Immature natural killer cell (primary cell): ENCODE measurements at regions not wholly inside any gene's neighbourhood (a gene's known extent, or its start where the extent isn't known, plus 50 kb on each side); places are given as distances from the start of the nearest gene placed in this dataset.
A peak's percentile ranks its signal among the peaks of the same experiment; 100 is the strongest.
"Not testable (repeated sequence)": the region's sequence is repeated elsewhere in the genome, so short reads cannot be mapped to it uniquely, and the experiment has no call there.

Source experiments
- DNase-seq, 3 donors: peaks; one replicate each; pipeline ENCODE4 v3.0.0; 2022; ENCODE audit warnings: mixed read lengths in 1 of 3
- H3K27ac Mint-ChIP-seq, 6 donors: one replicate each; pipeline ENCODE4 v1.8.0; 2020; ENCODE audit warnings: mixed read lengths in 6 of 6, mild to moderate bottlenecking in 5 of 6, inconsistent platforms in 4 of 6, moderate library complexity in 3 of 6
- H3K27me3 Mint-ChIP-seq, 3 donors: one replicate each; pipeline ENCODE4 v1.8.0; 2020 to 2021; ENCODE audit warnings: low read depth in 3 of 3, mild to moderate bottlenecking in 3 of 3, mixed read lengths in 3 of 3, moderate library complexity in 3 of 3, inconsistent platforms in 1 of 3
- H3K36me3 Mint-ChIP-seq, 3 donors: one replicate each; pipeline ENCODE4 v1.8.0; 2020; ENCODE audit warnings: mixed read lengths in 3 of 3, inconsistent platforms in 2 of 3, mild to moderate bottlenecking in 2 of 3
- H3K4me1 Mint-ChIP-seq, 2 donors: one replicate each; pipeline ENCODE4 v1.8.0; 2020; ENCODE audit warnings: inconsistent platforms in 2 of 2, mild to moderate bottlenecking in 2 of 2, mixed read lengths in 2 of 2, moderate library complexity in 1 of 2
- H3K4me3 Mint-ChIP-seq, 5 donors: one replicate each; pipeline ENCODE4 v1.8.0; 2020; ENCODE audit warnings: mild to moderate bottlenecking in 5 of 5, mixed read lengths in 5 of 5, inconsistent platforms in 3 of 5, moderate library complexity in 3 of 5
- H3K9me3 Mint-ChIP-seq, 6 donors: one replicate each; pipeline ENCODE4 v1.8.0; 2020; ENCODE audit warnings: mild to moderate bottlenecking in 6 of 6, mixed read lengths in 6 of 6, inconsistent platforms in 4 of 6, moderate library complexity in 3 of 6

DNA sequence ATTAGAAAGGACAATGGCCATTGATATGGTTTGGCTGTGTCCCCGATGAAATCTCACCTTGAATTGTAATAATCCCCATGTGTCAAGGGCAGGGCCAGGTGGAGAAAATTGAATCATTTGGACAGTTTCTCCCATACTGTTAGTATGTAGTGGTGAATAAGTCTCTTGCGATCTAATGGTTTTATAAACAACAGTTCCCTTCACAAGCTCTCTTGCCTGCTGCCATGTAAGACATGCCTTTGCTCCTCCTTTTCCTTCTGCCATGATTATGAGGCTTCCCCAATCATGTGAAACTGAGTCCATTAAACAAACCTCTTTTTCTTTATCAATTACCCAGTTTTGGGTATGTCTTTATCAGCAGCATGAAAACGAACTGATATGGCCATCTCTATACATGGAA lies 302.7 kb downstream of the SFMBT2 start:
- Mint-ChIP-seq H3K4me3 (no peak overlapping the region), H3K4me1 (peaks cover 8 to 17% of the 10 kb centered on the region in 2 donors), H3K9me3 (no peaks in the 10 kb centered on the region), H3K27me3 (peaks cover 0 to 3% (median 0%) of the 10 kb centered on the region in 3 donors), H3K36me3 (peaks cover 0 to 3% (median 0%) of the 10 kb centered on the region in 3 donors), H3K27ac (no peak overlapping the region)
- DNase-seq: no peak

DNA sequence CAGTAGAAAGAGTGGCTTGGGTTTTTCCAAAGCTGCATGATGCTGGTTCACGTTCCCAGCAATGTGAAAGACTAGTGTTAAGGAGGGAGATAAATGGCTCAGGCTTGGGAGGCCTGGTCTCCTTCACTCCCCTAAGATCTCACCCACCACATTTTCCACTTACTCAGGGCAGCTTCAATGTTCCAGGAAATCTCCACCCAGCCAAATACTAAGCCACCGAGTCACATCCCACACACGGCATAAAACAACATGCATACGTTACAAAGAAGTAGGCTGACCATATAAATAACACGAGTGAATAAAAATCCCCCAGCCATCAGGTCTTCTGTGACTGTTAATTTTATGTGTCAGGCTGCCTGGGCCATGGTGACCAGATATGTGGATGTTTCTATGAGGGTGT lies 303.5 kb downstream of the SFMBT2 start:
- Mint-ChIP-seq H3K36me3 (peaks cover 0 to 3% (median 0%) of the 10 kb centered on the region in 3 donors), H3K27me3 (peaks cover 0 to 3% (median 0%) of the 10 kb centered on the region in 3 donors), H3K4me3 (no peak overlapping the region), H3K4me1 (peaks cover 8 to 17% of the 10 kb centered on the region in 2 donors), H3K27ac (peak overlapping the region in 2 of 6 donors; percentile 9 to 10), H3K9me3 (no peaks in the 10 kb centered on the region)
- no peak for DNase-seq

DNA sequence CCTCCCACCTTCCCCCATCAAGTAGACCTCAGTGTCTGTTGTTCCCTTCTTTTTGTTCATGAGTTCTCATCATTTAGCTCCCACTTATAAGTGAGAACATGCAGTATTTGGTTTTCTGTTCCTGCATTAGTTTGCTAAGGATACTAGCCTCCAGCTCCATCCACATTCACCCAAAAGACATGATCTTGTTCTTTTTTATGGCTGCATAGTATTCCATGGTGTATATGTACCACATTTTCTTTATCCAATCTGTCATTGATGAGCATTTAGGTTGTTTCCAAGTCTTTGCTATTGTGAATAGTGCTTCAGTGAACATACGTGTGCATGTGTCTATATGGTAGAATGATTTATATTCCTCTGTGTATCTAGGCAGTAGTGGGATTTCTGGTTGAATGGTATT lies 306.5 kb downstream of the SFMBT2 start:
- peaks cover 4 to 17% of the 10 kb centered on the region in 2 donors for H3K4me1 Mint-ChIP-seq
- H3K27me3 Mint-ChIP-seq, H3K9me3 Mint-ChIP-seq, H3K27ac Mint-ChIP-seq, H3K4me3 Mint-ChIP-seq, H3K36me3 Mint-ChIP-seq, DNase-seq: not testable (repeated sequence)

DNA sequence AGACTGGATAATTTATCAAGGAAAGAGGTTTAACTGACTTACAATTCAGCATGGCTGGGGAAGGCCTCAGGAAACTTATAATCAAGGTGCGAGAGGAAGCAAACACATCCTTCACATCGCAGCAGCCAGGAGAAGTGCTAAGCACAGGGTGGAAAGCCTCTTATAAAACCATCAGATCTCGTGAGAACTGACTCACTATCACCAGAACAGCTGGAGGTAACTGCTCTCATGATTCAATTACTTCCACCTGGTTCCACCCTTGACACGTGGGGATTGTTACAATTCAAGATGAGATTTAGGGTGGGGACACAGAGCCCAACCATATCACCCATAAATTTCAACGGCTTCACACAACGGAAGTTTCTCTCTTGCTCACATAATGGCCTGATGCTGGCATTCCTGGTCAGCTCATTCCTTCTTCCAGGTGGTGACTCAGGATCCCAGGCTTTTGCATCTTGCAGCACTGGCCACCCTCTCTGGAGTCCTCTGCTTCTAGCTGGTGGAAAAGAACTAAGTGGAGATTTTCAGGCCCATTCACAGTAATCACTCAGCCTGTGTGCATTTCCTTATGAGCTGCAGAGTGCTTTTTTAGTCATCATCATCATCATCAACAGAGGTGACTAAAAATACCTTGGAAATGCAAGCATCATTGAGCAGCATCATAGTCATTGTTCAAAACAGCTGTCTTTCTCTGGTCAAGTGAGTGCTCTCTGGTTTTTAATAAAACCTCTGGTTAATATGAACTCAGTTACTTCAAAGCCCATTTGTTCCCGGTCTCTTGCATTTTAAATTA lies 308.1 kb downstream of the SFMBT2 start:
- Mint-ChIP-seq H3K9me3 (no peaks in the 10 kb centered on the region), H3K4me1 (peaks cover 4 to 17% of the 10 kb centered on the region in 2 donors), H3K36me3 (no peaks in the 10 kb centered on the region), H3K27ac (no peak overlapping the region), H3K27me3 (peaks cover 0 to 5% (median 0%) of the 10 kb centered on the region in 3 donors), H3K4me3 (no peak overlapping the region)
- no peak for DNase-seq

DNA sequence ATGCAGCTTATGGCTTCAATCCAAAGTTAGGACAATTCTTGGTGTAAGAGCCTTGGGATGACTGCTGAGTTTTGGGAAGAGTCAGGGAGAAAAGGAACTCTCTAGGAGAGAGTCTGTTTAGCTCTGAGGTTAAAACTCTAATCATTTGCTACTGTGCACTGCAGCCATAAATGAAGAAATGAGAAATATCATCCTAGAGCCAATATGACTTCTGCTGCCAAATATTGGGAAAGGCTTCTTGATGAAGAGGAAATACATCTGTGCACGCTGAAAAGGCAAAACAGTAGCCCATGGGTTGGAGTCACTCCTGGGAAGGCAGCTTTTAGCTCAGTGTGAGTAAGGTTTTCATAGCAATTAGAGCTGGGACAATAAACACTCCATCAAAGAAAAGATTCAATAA lies 308.8 kb downstream of the SFMBT2 start:
- peaks cover 4 to 11% of the 10 kb centered on the region in 2 donors for H3K4me1 Mint-ChIP-seq

DNA sequence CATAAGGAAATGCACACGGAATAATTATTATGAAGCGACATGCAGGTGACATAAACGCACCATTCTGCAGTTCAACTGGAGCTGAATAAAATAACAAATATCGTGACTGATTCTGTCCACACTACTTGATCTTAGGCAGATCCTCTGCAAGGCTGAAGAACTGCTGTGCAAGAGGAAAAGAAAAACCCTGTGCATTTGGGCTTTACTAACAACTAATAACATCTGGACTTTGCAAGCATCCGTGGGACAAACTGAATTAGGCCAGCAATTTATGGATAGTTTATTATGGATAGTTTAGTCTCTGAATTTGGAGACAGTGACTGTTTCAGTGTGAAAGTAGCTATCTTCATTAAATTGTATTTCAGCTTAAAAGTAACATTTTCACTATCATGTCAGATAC lies 309.4 kb downstream of the SFMBT2 start:
- H3K36me3 Mint-ChIP-seq: no peaks in the 10 kb centered on the region
- no peak for DNase-seq
- H3K27ac Mint-ChIP-seq: no peak overlapping the region
- no peak overlapping the region for H3K4me3 Mint-ChIP-seq
- H3K9me3 Mint-ChIP-seq: no peaks in the 10 kb centered on the region
- peaks cover 0 to 5% (median 0%) of the 10 kb centered on the region in 3 donors for H3K27me3 Mint-ChIP-seq
- peaks cover 4 to 6% of the 10 kb centered on the region in 2 donors for H3K4me1 Mint-ChIP-seq

More for the DNA sequence above, 308.8 kb downstream of the SFMBT2 start:
- no peak for DNase-seq
- Mint-ChIP-seq H3K27ac (no peak overlapping the region), H3K36me3 (no peaks in the 10 kb centered on the region), H3K4me3 (no peak overlapping the region), H3K9me3 (no peaks in the 10 kb centered on the region), H3K27me3 (peaks cover 0 to 5% (median 0%) of the 10 kb centered on the region in 3 donors)

DNA sequence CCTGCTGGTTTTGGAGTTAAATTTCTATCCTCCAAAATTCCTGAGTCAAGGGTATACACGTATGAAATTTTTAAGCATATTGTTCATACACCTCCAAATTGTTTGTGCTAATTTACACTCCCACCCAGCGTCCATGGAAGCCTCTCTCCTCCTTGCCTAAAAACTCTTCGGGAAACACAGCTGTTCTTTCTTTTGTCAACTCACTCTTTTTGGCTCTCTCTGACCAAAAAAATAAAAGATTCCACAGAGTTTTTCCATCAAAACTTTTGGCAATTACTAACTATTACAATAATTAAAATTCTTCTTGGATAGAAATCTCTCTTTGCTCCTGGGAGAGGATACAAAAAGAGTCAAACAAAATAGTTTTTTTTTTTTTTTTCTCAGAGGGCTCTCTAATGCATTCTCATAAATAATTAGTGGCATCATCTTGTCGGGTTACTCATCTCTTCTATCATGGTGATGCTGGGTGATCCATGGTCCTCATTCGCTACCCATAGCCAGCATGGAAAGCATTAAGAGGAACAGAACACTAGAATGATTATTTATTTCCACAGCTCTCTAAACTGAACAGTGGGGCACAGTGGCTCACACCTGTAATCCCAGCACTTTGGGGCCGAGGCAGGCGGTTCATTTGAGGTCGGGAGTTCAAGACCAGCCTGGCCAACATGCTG lies 310.7 kb downstream of the SFMBT2 start:
- H3K4me3 Mint-ChIP-seq: no peak overlapping the region
- no peaks in the 10 kb centered on the region for H3K9me3 Mint-ChIP-seq
- H3K4me1 Mint-ChIP-seq: no peaks in the 10 kb centered on the region
- H3K27ac Mint-ChIP-seq: no peak overlapping the region
- peaks cover 0 to 5% (median 1%) of the 10 kb centered on the region in 3 donors for H3K27me3 Mint-ChIP-seq
- H3K36me3 Mint-ChIP-seq: no peaks in the 10 kb centered on the region
- DNase-seq: no peak

DNA sequence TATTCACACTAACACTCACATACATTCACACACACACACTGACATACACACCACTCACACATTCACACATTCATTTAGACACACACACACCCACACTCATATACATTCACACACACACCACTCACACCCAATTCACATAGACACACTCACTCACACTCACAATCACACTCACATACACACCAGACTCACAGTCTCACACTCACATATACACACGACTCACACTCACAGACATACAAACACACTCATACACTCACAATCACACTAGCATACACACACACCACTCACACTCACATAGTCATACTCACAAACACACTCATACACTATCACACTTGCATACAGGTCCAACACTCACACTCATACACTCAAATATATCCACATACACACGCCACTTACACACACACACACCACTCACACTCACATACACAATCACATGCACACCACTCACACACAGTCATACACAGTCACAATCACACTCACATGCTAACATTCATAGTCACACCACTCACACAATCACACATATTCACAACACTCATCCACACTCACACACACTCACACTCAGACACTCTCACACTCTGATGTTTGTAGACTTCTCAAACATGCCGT lies 312.6 kb downstream of the SFMBT2 start:
- H3K4me1 Mint-ChIP-seq: no peaks in the 10 kb centered on the region

DNA sequence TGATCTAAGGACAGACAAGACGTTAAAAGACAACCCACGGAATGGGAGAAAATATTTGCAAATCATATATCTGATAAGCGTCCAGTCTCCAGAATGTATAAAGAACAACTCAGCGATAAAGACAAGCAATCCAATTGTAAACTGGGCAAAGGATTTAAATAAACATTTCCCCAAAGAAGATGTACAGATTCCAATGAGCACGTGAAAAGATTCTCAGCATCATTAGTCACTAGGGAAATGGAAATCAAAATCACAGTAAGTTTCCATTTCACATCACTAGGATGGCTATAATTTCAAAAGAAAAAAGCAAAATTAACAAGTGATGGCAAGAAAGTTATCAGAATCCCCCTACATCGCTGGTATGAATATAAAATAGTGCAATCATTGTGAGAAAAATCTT lies 316.1 kb downstream of the SFMBT2 start:
- DNase-seq: no peak
- Mint-ChIP-seq H3K4me3 (no peak overlapping the region), H3K27ac (no peak overlapping the region), H3K36me3 (no peaks in the 10 kb centered on the region), H3K9me3 (peaks cover 0 to 3% (median 0%) of the 10 kb centered on the region in 6 donors), H3K27me3 (peaks cover 0 to 4% (median 1%) of the 10 kb centered on the region in 3 donors), H3K4me1 (peaks cover 9 to 24% of the 10 kb centered on the region in 2 donors)

More for the DNA sequence above, 312.6 kb downstream of the SFMBT2 start:
- Mint-ChIP-seq H3K4me3 (no peak overlapping the region), H3K27me3 (peaks cover 0 to 2% (median 1%) of the 10 kb centered on the region in 3 donors), H3K36me3 (no peaks in the 10 kb centered on the region), H3K27ac (no peak overlapping the region), H3K9me3 (no peaks in the 10 kb centered on the region)
- DNase-seq: no peak

DNA sequence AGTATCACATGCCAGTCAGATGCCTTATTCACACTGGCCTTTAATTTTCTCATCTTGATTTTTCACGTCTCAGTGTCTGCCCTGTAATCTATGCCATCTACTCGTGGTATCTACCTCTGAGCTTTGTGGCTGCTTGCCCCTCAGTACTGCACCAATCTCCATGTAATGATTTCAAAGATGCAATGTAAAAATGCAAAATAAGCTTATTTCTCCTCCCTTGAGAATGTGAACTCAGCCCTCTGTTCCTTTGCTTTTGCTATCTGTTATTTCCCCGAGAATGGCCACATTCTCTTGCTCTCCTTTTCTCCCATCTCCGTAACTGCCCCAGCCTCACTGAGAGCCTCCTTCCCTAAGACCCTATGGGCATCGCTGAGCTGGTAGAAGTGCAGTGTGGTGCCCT lies 317.5 kb downstream of the SFMBT2 start:
- peaks cover 0 to 3% (median 0%) of the 10 kb centered on the region in 6 donors for H3K9me3 Mint-ChIP-seq
- DNase-seq: no peak
- H3K4me3 Mint-ChIP-seq: no peak overlapping the region
- peaks cover 0 to 2% (median 1%) of the 10 kb centered on the region in 3 donors for H3K27me3 Mint-ChIP-seq
- H3K36me3 Mint-ChIP-seq: no peaks in the 10 kb centered on the region
- no peak overlapping the region for H3K27ac Mint-ChIP-seq
- H3K4me1 Mint-ChIP-seq: peaks cover 11 to 30% of the 10 kb centered on the region in 2 donors

DNA sequence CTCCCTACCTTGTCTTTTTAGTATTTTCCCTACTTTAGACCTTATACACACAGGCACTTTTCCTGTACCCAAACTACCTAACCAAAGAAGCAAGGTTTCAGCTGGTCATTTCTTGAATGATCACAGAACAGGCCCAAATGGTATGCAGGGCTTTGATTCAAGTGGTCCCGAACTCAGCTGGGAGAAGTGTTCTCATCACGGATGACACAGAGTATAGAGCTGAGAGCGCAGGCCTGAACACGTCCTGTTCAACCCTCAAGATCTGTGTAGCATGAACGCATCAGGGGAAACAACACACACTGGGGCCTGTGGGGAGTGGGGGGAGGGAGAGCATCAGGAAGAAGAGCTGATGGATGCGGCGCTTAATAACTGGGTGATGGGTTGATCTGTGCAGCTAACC lies 318.2 kb downstream of the SFMBT2 start:
- Mint-ChIP-seq H3K9me3 (peaks cover 0 to 3% (median 0%) of the 10 kb centered on the region in 6 donors), H3K4me1 (peaks cover 11 to 30% of the 10 kb centered on the region in 2 donors), H3K36me3 (no peaks in the 10 kb centered on the region), H3K4me3 (no peak overlapping the region), H3K27me3 (peaks cover 0 to 2% (median 1%) of the 10 kb centered on the region in 3 donors), H3K27ac (no peak overlapping the region)
- DNase-seq: no peak

DNA sequence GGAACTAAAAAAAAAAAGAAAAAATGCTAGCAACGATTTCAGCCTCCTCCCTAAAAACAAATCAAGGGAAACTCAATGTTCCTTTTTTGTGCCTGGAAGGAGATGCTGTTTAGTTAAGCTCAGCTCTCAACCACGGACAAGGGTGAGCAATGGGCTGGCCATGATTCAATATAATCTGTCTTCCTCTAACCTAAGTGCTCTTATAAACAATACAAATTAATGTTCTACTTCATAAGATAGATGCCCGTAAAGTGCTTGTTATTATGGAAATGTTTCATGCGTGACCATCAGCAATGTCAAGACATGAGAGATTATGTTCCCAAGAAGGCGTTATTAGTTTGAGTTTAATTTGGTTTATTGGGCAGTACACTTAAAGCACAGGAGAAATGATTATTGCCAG lies 320.3 kb downstream of the SFMBT2 start:
- Mint-ChIP-seq H3K4me3 (no peak overlapping the region), H3K27me3 (peaks cover 0 to 2% (median 1%) of the 10 kb centered on the region in 3 donors), H3K4me1 (peaks cover 11 to 30% of the 10 kb centered on the region in 2 donors), H3K27ac (peak overlapping the region in 1 of 6 donors; percentile 10), H3K9me3 (peaks cover 0 to 3% (median 0%) of the 10 kb centered on the region in 6 donors), H3K36me3 (peaks cover 0 to 4% (median 3%) of the 10 kb centered on the region in 3 donors)
- no peak for DNase-seq

DNA sequence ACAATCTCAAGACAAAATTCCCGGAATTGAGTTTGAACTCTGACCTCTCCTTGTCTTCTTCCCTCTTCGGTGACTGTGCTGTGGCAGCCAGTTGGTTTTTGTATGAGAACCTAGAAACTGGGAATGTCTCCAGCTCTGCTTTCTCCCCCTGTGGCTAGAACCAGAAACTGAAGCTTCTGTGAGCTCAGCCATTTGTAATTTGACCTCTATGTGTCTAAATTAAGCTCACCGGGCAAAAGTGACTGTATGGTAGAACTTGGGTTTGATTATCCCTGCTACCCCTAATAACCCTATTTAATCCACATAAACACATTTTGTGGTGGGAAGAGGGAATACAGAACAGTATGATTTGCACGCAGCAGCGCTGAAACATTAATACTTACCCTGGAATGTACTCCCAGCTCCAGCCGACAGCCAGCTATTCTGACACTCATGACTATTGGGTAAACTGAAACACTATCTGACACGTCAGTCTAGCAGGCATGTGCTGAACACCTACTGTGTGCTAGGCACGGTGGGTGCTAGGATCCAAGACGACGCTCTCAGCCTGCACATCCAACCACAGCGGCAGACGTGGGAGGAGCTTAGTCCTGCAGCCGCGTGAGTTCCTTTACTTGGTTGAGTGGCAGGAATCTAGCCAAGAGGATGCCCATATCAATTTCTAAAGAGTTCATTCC lies 324.8 kb downstream of the SFMBT2 start:
- Mint-ChIP-seq H3K4me1 (peaks cover 9 to 19% of the 10 kb centered on the region in 2 donors), H3K4me3 (no peak overlapping the region)

More for the DNA sequence above, 324.8 kb downstream of the SFMBT2 start:
- peaks cover 0 to 5% (median 0%) of the 10 kb centered on the region in 3 donors for H3K27me3 Mint-ChIP-seq
- peaks cover 0 to 4% (median 3%) of the 10 kb centered on the region in 3 donors for H3K36me3 Mint-ChIP-seq
- no peak overlapping the region for H3K27ac Mint-ChIP-seq
- no peaks in the 10 kb centered on the region for H3K9me3 Mint-ChIP-seq
- DNase-seq: no peak
